Peyer's patch (tissue), 4 donors: ENCODE measurements at regions not wholly inside any gene's neighbourhood (a gene's known extent, or its start where the extent isn't known, plus 50 kb on each side); places are given as distances from the start of the nearest gene placed in this dataset.

Experiments used
- DNase-seq, 3 donors: peaks; one replicate each; pipeline ENCODE4 v3.0.0-alpha.2; 2017 to 2019
- H3K27ac ChIP-seq, 4 donors: fragments of 200-600 bp; sonication (generic); one replicate each; pipeline ENCODE4 v1.5.1; 2016 to 2019
- H3K27me3 ChIP-seq, 2 donors: fragments of 200-600 bp; sonication (generic); one replicate each; pipeline ENCODE4 v1.5.1; 2019
- H3K36me3 ChIP-seq, 3 donors: fragments of 200-600 bp; sonication (generic); one replicate each; pipeline ENCODE4 v1.5.1; 2016 to 2019
- H3K4me1 ChIP-seq, 4 donors: fragments of 200-600 bp; sonication (generic); one replicate each; pipeline ENCODE4 v1.5.1; 2016 to 2019
- H3K4me3 ChIP-seq, 4 donors: fragments of 200-600 bp; sonication (generic); 1 replicate in 3 of 4; 2 replicates in 1 of 4; pipeline ENCODE4 v1.5.1; 2016 to 2019; ENCODE audit warnings: mild to moderate bottlenecking in 1 of 4
- H3K9me3 ChIP-seq, 4 donors: fragments of 200-600 bp; sonication (generic); one replicate each; pipeline ENCODE4 v1.5.1; 2016 to 2019; ENCODE audit warnings: mild to moderate bottlenecking in 1 of 4
- CTCF ChIP-seq, 6 experiments: fragments of 450-650 bp in 4 of 6; fragments of 200-600 bp in 2 of 6; sonication (generic) in 1 of 6; IDR thresholded peaks; one replicate each; pipeline ENCODE4 v1.5.1; 2017 to 2019; ENCODE audit warnings: antibody characterized with exemption in 6 of 6, mild to moderate bottlenecking in 3 of 6, moderate library complexity in 1 of 6
- POLR2A ChIP-seq, 2 donors: fragments of 450-650 bp; IDR thresholded peaks; one replicate each; pipeline ENCODE4 v1.5.1; 2017; ENCODE audit warnings: antibody characterized with exemption in 2 of 2, mild to moderate bottlenecking in 2 of 2, moderate library complexity in 2 of 2

DNA sequence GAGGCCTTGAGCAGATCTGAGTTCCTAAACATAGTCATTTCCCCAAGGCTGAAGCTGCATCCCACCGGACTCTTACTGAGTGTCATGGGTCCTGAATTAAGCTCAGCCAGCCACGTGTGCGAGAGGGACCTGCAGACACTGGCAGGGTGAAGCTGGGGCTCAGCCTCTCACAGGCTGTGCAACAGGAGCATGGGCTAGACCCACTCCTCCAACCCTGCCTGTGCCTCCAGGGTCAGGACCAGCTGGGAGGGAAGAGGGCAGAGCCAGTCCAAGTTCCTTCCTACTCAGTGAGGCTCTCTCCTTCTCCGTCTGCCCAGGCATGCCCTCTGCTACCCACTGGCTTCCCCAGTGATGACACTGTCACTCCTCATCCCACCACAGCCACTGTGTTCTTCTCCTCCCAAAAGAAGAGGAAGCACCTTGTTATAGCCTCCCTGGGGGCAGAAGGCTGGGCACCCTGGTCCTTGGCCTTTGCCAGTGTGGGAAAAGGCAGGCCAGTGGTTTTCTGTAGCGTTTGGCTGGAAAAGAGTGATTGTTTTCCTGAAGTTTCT, 78.9 kb downstream of the KCNF1 start:
- no peak for DNase-seq
- Histone ChIP-seq H3K4me1 (no peaks in the 10 kb centered on the region), H3K27me3 (no peaks in the 10 kb centered on the region), H3K9me3 (no peaks in the 10 kb centered on the region), H3K27ac (no peak overlapping the region), H3K36me3 (no peaks in the 10 kb centered on the region), H3K4me3 (no peak overlapping the region)
- TF ChIP-seq CTCF (IDR thresholded peaks at IDR 0.05) = no peak
- no peak for TF ChIP-seq POLR2A (IDR thresholded peaks at IDR 0.05)

DNA sequence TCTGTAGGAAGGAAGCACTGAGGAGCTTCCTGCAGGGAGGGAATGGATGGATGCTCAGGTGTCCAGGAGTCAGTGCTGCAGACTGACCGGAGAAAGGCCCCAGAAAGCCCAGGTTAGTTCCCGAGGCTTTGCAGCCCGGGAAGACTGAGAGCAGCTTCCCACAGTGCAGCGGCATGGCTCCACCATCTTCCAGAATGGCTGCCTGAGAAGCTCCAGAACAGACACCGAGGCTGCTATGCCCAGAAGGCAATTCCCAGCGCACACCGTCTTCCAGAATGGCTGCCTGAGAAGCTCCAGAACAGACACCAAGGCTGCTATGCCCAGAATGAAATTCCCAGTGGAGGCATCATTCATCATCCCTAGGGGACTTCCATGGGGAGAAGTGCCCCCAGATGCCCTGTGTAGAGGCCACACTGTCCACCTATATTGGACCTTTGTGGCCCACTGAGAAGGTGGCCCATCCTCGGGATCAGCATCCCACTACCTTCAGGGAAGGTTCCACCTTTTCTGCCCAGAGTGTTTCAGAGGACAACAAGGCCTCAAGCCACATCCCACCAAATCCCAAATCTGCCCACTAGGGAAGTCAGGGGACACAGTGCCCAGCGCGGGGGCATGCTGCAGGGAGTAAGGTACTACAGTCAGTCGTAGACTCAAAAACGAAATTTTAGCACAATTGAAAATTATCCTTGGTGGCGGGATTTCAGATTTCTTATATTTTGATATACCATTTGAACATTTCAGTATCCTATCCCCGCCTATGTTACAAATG, 80.5 kb downstream of the KCNF1 start:
- Histone ChIP-seq H3K4me3 (no peak overlapping the region), H3K27me3 (no peaks in the 10 kb centered on the region), H3K9me3 (no peaks in the 10 kb centered on the region), H3K27ac (no peak overlapping the region), H3K36me3 (no peaks in the 10 kb centered on the region), H3K4me1 (no peaks in the 10 kb centered on the region)
- no peak for DNase-seq
- TF ChIP-seq POLR2A (IDR thresholded peaks at IDR 0.05) (no peak), CTCF (IDR thresholded peaks at IDR 0.05) (no peak)

GRCh38 chr2:10993001-10993481, 81.3 kb downstream of the KCNF1 start:
- no peak overlapping the region for H3K27ac ChIP-seq
- H3K36me3 ChIP-seq = no peaks in the 10 kb centered on the region

GRCh38 chr2:10995366-10995970, 83.7 kb downstream of the KCNF1 start:
- Histone ChIP-seq H3K4me3 (no peak overlapping the region), H3K9me3 (no peaks in the 10 kb centered on the region), H3K36me3 (no peaks in the 10 kb centered on the region), H3K27me3 (no peaks in the 10 kb centered on the region), H3K4me1 (no peaks in the 10 kb centered on the region), H3K27ac (no peak overlapping the region)
- TF ChIP-seq POLR2A (IDR thresholded peaks at IDR 0.05) (no peak), CTCF (IDR thresholded peaks at IDR 0.05) (no peak)
- no peak for DNase-seq

More at GRCh38 chr2:10993001-10993481, 81.3 kb downstream of the KCNF1 start:
- TF ChIP-seq POLR2A (IDR thresholded peaks at IDR 0.05) (no peak), CTCF (IDR thresholded peaks at IDR 0.05) (no peak)
- H3K27me3 ChIP-seq = no peaks in the 10 kb centered on the region
- no peak overlapping the region for H3K4me3 ChIP-seq
- no peak for DNase-seq
- H3K4me1 ChIP-seq = no peaks in the 10 kb centered on the region
- H3K9me3 ChIP-seq = no peaks in the 10 kb centered on the region

DNA sequence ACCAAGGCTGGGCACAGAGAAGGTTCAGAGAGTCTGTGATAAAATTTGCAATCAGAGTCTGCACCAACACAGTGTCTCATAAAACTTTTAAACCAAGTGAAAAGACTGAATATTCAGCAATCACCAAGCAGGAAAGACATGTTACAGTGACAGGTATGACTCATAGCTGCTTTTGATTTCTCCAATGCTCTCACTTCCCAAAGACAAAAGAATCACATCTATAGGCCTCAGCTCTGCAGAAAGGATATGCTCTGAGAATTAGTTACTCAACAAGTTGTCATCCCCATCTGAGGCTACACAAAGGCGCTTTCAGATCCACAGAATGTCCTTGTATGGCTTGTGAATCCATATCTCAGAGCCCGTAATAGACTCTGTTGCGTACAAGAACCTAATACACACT, 92.5 kb downstream of the KCNF1 start:
- Histone ChIP-seq H3K36me3 (no peaks in the 10 kb centered on the region), H3K4me3 (no peak overlapping the region), H3K27me3 (no peaks in the 10 kb centered on the region), H3K27ac (no peak overlapping the region), H3K9me3 (no peaks in the 10 kb centered on the region), H3K4me1 (no peaks in the 10 kb centered on the region)
- no peak for TF ChIP-seq CTCF (IDR thresholded peaks at IDR 0.05)
- TF ChIP-seq POLR2A (IDR thresholded peaks at IDR 0.05) = no peak
- DNase-seq = no peak
